ENCODE measurements at regions not wholly inside any gene's neighbourhood (a gene's known extent, or its start where the extent isn't known, plus 50 kb on each side); places are given as distances from the start of the nearest gene placed in this dataset.
"Not testable (repeated sequence)": the region's sequence is repeated elsewhere in the genome, so short reads cannot be mapped to it uniquely, and the experiment has no call there.

DNA sequence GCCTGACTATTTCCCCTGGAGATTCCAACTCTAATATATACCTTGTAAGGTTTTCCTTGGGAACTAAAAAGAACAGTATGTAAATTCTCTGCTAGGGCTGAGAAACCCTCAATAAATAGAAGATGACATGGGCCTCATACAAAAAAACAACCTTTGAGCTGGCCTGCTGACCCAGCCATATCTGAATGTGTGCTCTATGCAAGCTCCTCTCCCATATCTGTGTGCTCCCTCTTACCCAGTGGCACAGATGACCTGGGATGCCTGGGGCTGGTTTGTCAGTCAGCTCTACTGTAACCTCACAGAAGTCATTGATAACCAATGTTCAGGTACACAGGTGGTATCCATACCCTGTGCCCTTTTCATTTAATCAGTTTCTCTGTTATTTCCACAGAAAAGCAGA lies 329.2 kb downstream of the SEC16B start:
- no peak for DNase-seq (ENCODE audit: low spot score)

DNA sequence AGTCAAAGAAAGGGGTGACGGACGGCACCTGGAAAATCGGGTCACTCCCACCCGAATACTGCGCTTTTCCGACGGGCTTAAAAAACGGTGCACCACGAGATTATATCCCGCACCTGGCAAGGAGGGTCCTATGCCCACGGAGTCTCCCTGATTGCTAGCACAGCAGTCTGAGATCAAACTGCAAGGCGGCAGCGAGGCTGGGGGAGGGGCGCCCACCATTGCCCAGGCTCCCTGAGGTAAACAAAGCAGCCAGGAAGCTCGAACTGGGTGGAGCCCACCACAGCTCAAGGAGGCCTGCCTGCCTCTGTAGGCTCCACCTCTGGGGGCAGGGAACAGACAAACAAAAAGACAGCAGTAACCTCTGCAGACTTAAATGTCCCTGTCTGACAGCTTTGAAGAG lies 335.7 kb downstream of the SEC16B start:
- not testable (repeated sequence) for DNase-seq (ENCODE audit: low spot score)

DNA sequence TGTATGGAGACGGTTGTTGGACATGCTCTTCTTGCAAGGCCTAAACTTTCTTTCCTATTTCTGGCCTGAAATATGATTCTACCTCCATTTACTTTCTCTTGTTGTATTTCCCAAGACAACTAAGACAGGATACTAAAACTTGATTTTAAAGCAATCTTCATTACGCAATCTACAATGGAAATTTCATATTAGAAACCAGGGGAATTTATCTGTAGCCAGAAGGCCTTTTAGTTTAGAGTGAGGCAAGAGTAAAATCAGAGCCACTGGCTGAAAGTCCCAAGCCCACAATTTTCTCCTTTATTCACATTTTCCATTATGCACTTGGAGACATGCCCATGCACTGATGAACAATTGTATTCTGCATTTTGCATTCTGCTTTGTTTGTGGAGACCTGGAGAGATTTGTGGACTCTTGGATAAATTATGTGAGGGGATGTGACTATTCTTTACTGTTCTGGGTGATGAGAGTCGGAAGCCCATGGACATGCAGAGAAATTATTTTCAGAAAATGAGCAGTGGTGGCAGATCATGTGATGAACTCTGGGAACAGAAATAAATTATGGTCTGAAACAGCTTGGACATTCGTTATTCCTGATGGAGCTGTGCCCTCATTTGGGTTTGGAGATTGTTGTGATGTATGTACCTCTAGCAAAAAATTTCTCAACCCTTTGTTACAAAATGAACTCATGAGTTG lies 336.8 kb downstream of the SEC16B start:
- DNase-seq (ENCODE audit: low spot score): no peak

- no peak for DNase-seq (ENCODE audit: low spot score)
Measured at GRCh38 chr1:177631770-177632169, 338.1 kb downstream of the SEC16B start.

- DNase-seq (ENCODE audit: low spot score): no peak
Measured at GRCh38 chr1:177629526-177629925, 340.3 kb downstream of the SEC16B start.

- no peak for DNase-seq (ENCODE audit: low spot score)
Measured at GRCh38 chr1:177627148-177627910, 342.5 kb downstream of the SEC16B start.

DNA sequence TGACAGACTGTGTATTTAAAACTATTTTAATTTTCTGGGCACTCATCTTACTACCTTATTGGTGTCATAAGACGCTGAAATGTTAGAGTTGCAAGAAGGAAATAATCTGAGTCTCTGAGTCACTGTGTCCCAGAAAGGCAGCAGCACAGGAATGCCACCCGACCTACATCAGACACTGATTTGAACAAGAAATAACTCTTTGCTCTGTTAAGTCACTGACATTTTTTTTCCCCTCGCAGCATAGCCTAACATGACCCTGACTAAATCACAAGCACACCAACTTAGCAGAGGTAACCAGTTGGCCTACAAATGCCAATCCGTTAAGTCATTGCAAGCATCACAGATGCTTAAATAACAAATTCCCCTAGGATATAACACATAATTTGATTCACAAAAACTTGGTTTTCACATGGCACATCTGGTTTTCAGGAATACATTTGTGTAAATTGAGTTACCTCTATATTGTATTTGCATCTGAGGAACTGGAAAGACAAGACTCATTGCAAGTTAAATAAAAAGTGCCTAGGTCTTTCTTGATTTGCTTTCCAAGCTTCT lies 349.1 kb downstream of the SEC16B start:
- DNase-seq (ENCODE audit: low spot score): no peak

DNA sequence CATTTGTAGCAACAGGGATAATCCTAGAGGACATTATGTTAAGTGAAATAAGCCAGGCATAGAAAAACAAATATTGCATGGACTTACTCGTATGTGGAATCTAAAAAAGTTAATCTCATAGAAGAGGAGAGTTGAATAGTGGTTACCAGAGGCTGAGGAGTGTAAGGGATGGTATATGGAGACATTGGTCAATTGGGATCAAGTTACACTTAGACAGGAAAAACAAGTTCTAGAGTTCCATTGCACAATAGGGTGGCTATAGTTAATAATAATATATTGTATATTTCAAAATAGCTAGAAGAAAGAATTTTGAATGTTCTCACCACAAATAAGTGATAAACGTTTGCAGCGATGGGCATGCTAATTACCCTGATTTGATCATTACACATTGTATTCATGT lies 354.6 kb downstream of the SEC16B start:
- no peak for DNase-seq (ENCODE audit: low spot score)

- DNase-seq (ENCODE audit: low spot score): no peak
Measured at GRCh38 chr1:177611402-177611801, 358.5 kb downstream of the SEC16B start.

DNA sequence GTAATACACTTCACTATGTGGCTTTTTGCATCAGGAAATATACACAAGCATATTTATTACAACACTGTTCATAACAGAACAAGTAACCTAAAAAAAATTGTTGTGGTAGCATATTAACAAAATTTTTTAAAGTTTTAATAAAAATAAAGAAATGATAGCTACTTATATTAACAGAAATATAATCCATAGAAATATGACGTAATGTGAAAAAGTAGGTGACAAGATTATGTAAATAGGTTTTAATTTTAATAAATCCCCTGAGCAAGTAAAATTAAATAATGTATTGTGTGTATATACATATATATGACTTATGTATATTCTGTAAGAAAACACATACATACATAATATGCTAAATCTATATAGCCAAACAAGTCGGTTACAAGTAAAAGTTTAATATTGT lies 359.9 kb downstream of the SEC16B start:
- no peak for DNase-seq (ENCODE audit: low spot score)

- no peak for DNase-seq (ENCODE audit: low spot score)
Measured at GRCh38 chr1:177600936-177601335, 368.9 kb downstream of the SEC16B start.

DNA sequence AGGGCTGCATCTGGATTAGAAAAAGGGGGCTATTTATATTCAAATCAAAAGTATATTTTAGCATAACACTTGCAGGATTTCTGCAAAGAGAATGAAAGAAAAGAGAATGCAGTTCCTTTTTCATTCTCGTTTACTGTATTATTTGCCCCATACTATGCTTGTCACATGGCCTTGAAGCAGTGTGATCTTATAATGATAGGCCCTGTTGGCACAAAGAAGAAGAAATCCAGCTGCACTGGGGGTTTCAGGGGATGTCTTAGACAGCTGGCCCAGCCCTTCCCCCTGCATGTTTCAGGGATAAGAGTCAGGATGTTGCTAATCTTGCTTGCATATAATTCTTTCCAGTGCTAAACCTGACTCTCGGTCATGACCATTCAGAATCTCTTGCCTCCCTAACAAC lies 369.5 kb downstream of the SEC16B start:
- no peak for DNase-seq (ENCODE audit: low spot score)

- DNase-seq (ENCODE audit: low spot score): no peak
Measured at GRCh38 chr1:177597393-177597792, 372.5 kb downstream of the SEC16B start.

DNA sequence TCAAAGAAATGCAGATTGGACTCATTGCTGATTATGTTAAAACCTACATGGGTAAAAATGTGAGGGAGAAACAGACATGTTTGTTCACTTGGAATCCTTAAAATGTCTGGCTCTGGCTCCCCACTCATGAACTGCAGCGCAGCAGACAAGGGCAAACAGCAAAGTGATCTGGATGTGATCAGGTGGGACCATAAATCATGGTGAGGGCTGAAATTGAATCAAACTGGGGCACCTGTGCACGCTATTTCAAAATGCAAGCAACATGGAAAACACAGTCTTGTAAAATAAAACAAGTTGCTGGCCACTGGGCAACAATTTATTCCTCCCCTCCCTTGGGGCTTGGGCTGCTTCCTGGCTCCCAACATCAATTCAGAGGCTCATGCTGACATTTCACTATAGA lies 373.4 kb downstream of the SEC16B start:
- DNase-seq (ENCODE audit: low spot score): no peak

DNA sequence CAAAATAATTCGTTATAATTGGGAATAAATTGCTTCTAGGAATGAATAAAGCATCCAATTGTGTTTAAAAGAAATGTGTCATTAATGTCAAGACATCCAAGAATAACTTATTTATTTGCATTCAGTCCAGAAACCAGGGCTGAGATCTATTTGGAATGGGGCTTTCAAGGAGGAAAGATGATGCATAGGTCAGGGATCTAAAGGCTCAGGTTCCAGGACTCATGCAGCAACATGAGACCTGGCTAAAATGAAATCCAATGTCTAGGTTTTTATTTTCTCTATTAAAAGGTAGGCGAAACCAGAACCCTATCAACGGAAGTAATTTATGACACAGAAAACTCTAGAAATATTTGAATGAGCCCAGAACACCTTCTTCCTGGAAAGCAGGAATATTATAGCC lies 376.8 kb downstream of the SEC16B start:
- no peak for DNase-seq (ENCODE audit: low spot score)

DNA sequence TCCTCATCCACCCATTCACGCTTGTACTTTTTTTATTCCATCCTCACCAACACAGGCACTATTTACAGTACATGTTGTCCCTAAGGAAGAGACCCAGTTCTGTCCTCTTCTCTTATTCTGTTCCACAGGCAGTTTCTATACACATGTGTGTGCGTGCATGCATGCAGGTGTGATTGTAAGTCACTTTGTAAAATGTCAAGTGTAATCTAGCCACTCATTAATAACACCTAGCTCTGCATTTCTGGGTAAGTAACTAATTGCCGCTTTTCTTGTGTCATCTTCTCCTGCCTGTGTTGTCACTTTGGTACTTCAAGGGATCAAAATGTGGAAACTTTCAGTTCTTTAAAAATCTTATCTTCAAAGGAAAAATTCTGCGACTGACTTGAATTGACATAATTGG lies 377.2 kb downstream of the SEC16B start:
- DNase-seq (ENCODE audit: low spot score): no peak

GRCh38 chr1:177591155-177591554 lies 378.7 kb downstream of the SEC16B start:
- no peak for DNase-seq (ENCODE audit: low spot score)

DNA sequence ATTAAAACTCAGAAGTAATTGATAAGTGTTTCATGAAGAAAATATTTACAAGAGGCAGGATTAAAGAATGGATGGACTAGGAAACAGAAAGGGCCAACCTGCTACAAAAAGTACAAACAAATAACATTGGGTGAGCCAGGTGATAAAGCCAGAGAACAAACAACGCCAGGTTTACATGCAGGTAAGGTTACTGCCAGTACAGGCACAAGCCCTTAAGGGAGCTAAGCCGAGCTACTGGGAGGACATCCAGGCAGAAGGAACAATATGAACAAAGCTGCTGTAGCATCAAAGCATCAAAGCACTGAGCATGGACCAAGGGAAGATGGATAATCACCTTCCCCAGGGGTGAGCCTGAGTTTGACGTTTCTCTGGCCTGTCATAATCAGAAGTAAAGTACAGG lies 380.7 kb downstream of the SEC16B start:
- DNase-seq (ENCODE audit: low spot score): no peak

DNA sequence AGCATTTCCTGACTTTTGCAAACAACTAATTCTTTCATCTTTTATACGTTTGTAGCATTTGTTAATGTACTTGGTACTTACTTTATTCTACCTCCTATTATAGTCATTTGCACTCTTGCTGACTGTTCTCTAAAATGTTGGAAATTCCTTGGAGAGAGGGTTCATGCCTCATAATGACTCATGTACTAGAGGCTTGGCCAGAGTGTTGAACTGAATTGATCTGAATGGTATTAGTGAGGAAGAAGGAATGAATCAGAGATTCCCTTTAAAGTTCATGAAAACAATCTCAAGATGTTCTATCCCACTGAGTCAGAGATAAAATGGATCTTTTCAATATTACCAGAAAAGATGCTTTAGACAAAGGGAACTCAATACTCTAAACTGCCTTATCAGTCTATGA lies 383.4 kb downstream of the SEC16B start:
- no peak for DNase-seq (ENCODE audit: low spot score)

DNA sequence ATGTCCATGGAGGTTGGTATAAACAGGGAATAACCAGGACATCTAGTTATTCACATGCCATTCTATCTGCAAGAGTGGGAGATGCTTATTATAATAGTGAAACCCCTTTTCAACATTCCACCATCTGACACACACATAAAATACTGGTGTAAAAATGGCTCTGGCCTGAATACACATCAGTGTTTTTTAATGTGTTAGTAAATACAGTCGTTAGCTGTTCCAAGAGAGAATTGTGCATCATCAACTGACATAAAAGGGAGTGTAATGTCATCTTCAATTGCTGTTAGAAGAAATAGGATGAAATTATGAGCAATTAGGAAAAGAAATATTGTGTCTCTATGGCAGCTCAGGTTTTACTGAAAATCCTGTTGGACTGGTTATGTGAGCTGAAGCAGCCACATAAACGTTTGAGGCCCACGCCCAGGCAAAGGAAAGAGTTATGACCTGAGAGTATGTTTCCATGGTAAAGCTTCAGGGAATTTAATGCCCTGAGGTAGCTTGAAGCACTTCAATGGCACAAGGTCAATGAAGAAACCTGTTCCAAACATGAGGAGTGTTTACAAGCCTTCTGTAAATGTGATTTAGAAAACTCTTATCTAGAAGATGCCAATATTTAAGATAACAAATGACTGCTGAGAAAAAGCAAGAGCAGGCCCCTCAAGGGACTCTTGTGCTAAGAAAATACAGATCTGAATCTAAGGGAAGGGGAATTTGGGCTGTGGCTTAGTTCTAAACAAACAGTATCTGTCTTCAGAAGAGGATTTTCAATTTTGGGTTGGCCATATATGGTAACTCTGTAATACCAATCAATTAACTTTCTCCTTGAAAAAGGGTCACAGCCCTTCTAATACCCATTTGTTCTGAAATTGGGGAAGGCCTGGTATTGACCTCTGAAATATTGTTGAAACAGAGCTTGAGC lies 384.3 kb downstream of the SEC16B start:
- DNase-seq (ENCODE audit: low spot score): no peak

DNA sequence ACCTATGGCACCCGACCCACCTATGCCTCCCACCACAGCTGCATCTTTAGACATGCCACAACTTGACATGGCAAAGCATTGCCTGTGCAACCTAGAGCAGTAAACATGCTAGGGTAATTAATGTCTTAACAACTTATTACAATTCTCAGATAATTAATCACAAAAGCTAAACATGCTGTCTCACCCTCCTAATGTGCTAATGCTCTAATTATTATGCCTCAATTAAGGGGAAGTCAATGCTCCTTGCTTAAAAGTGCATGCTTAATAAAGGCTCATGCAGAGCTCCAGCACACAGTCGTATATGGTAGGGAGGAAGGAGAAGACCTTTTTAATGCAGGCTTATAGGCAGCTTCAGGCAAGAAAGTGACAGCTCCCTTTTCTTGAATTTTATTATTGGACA lies 396.0 kb downstream of the SEC16B start:
- DNase-seq (ENCODE audit: low spot score): no peak

- no peak for DNase-seq (ENCODE audit: low spot score)
Measured at GRCh38 chr1:177571485-177572076, 398.3 kb downstream of the SEC16B start.

Data from kidney capillary endothelial cell (primary cell).